GM15510 (cell line): ENCODE measurements at regions not wholly inside any gene's neighbourhood (a gene's known extent, or its start where the extent isn't known, plus 50 kb on each side); places are given as distances from the start of the nearest gene placed in this dataset.

Source experiments
- POLR2A ChIP-seq: IDR thresholded peaks from 3 replicates; pipeline ENCODE4 v1.6.1; 2011; ENCODE audit warnings: borderline replicate concordance; ENCODE audit not compliant: insufficient read length; ENCODE audit errors: extremely low read depth

- TF ChIP-seq POLR2A: no peak
These were observed 135.5 kb upstream of the GRIK3 start for GRCh38 chr1:37169743-37170275.

- no peak for TF ChIP-seq POLR2A
These were observed 137.4 kb upstream of the GRIK3 start for GRCh38 chr1:37171691-37172090.

GRCh38 chr1:37174341-37174740, 140.0 kb upstream of the GRIK3 start:
- TF ChIP-seq POLR2A: no peak

- no peak for TF ChIP-seq POLR2A
These were observed 140.6 kb upstream of the GRIK3 start for GRCh38 chr1:37174876-37175275.

- no peak for TF ChIP-seq POLR2A
These were observed 141.4 kb upstream of the GRIK3 start for GRCh38 chr1:37175666-37176215.

- no peak for TF ChIP-seq POLR2A
These were observed 142.0 kb upstream of the GRIK3 start for GRCh38 chr1:37176269-37176668.

GRCh38 chr1:37177230-37177864, 143.0 kb upstream of the GRIK3 start:
- TF ChIP-seq POLR2A: no peak

GRCh38 chr1:37181425-37181824, 147.1 kb upstream of the GRIK3 start:
- no peak for TF ChIP-seq POLR2A

GRCh38 chr1:37184789-37185188, 150.5 kb upstream of the GRIK3 start:
- no peak for TF ChIP-seq POLR2A

GRCh38 chr1:37186246-37186756, 152.0 kb upstream of the GRIK3 start:
- TF ChIP-seq POLR2A: no peak

- TF ChIP-seq POLR2A: no peak
These were observed 154.8 kb upstream of the GRIK3 start for GRCh38 chr1:37189111-37189510.

- no peak for TF ChIP-seq POLR2A
These were observed 163.1 kb upstream of the GRIK3 start for GRCh38 chr1:37197411-37197810.

- TF ChIP-seq POLR2A: no peak
These were observed 199.3 kb upstream of the GRIK3 start for GRCh38 chr1:37233606-37234005.

GRCh38 chr1:37234941-37235418, 200.7 kb upstream of the GRIK3 start:
- TF ChIP-seq POLR2A: no peak

- no peak for TF ChIP-seq POLR2A
These were observed 203.6 kb upstream of the GRIK3 start for GRCh38 chr1:37237948-37238347.

GRCh38 chr1:37238364-37239224, 204.3 kb upstream of the GRIK3 start:
- TF ChIP-seq POLR2A: no peak

- no peak for TF ChIP-seq POLR2A
These were observed 205.0 kb upstream of the GRIK3 start for GRCh38 chr1:37239225-37239740.
